Frontal cortex (tissue), 3 donors: ENCODE measurements at regions not wholly inside any gene's neighbourhood (a gene's known extent, or its start where the extent isn't known, plus 50 kb on each side); places are given as distances from the start of the nearest gene placed in this dataset.

ENCODE experiments used
- DNase-seq, 2 donors: peaks; one replicate each; pipeline ENCODE4 v3.0.0; 2012; ENCODE audit warnings: low spot score in 2 of 2
- FAIRE-seq: peaks from 2 replicates; lab custom pipeline; 2012; peaks lifted over from hg19 to GRCh38; lab: Jason Lieb, UNC
- donor health status: control.
- donor health status: control.
- donor health status: control.

DNA sequence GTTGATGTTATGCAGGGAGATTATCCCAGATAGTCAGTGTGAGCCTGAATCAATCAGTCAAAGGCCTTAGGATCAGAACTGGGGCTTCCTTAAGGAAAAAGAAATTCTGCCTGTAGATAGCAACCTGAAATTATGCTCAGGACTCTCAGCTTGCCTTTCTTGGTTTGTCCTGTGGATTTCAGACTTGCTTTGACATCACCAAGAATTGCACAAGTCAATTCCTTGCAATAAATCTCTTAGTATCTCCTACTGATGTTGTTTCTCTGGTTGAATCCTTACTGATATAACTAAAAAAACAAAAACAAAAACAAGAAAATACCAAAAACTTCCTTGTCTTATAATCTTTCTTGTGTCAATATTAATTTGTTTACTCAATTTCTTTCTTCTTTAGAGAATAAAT is 258.9 kb upstream of the TCF21 start:
- no peak for DNase-seq
- no peak for FAIRE-seq

DNA sequence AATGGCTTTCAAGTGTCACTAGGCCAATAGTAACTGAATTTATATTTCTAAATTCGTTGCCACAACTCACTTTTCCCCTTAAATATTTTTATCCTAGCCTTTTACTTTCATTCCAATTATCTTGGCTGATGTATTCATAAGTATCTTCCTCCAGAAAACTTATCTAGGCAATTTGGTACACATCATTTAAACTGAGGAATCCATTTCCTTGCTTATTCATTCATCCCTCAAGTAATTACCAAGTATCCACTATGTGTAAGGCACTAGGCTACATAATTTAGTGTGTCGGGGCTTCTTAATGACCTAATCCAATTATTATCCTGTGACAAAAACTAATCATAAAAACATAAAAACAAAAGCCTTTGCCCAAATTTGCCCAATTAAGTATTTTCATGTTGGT is 258.3 kb upstream of the TCF21 start:
- FAIRE-seq (no peak), DNase-seq (no peak)

GRCh38 chr6:133631421-133631820 is 257.5 kb upstream of the TCF21 start:
- FAIRE-seq (no peak), DNase-seq (no peak)

DNA sequence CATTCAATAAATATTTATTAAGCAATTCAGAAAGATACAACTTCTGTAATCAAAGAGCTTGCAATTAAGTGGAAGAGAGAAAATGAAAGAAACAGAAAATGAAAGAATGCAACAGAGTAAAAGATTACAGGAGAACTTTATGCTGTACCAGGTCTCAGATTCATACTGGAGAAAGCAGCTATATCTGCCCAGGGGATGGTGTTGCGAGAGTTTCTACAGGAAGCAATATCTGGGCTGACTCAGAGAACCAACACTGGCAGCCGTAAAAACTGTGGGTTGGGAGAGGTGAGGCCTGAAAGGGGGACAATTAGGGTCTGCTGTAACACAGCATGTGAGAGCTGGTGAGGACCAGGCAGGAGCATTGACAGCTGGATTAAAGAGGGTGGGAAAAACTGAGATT is 256.7 kb upstream of the TCF21 start:
- FAIRE-seq (no peak), DNase-seq (no peak)

GRCh38 chr6:133632906-133633305 is 256.0 kb upstream of the TCF21 start:
- DNase-seq (no peak), FAIRE-seq (no peak)

- DNase-seq, result no peak
- no peak for FAIRE-seq
These were observed 254.4 kb upstream of the TCF21 start for GRCh38 chr6:133634474-133634873.

GRCh38 chr6:133635447-133635846 is 253.5 kb upstream of the TCF21 start:
- DNase-seq, result no peak
- FAIRE-seq, result no peak

GRCh38 chr6:133637436-133637835 is 251.5 kb upstream of the TCF21 start:
- no peak for DNase-seq
- FAIRE-seq, result no peak

- FAIRE-seq (no peak), DNase-seq (no peak)
These were observed 251.0 kb upstream of the TCF21 start for GRCh38 chr6:133637874-133638273.

DNA sequence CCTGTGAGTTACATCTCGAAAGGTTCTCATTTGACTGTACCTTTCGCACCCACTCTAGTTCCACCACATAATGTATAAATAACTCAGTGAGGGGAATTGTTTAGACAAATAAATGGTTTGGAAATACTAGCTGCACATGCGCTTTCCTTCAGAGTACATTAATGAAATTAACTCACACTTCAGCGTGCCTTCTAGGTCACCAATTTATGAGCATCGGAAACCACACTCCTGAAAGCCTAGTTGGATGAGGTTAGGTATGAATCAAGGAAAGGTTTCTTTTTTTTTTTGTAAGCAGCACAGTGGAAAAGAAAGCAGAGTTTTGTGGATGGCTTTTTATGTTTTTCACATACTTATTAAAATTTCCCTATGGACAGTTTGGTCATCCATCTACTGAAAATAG is 247.8 kb upstream of the TCF21 start:
- FAIRE-seq (no peak), DNase-seq (no peak)

DNA sequence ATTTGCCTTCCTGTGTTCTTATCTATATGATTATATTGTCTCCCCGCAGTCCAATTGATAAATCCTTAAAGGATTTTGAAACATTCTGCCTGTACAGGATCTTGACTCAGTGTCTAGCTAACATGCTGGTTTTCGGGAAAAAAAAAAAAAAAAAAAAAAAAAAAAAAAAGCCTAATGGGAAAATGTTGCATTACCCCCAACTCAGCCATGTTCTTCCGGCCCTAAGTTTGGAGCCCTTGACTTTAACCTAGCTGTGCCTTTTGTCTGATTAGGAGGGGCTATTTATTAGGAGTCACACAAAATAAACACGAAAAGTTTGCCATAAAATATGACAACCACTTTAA is 244.4 kb upstream of the TCF21 start:
- no peak for DNase-seq
- FAIRE-seq, result no peak

- no peak for DNase-seq
- FAIRE-seq, result no peak
These were observed 243.9 kb upstream of the TCF21 start for GRCh38 chr6:133644892-133645619.

- DNase-seq, result no peak
These were observed 242.8 kb upstream of the TCF21 start for GRCh38 chr6:133645966-133646740.

DNA sequence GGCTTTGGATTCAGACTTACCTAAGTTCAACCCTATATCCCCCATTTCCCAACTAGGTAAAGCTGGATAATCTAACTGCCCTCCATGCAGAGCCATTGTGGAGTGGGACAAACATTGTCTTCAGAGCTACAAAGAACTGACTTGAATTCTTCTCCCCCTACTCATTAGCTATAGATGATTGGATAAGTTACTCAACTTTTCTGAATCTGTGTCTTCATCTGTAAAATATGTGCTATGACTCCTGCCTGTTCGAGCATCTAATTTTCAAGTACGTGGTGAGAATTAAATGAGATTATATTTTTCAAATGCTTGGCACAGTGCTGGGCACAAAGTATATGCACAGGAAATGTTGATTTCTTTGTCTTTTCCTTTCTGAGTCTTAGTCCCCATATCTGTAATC is 240.3 kb upstream of the TCF21 start:
- no peak for FAIRE-seq

More at GRCh38 chr6:133645966-133646740, 242.8 kb upstream of the TCF21 start:
- no peak for FAIRE-seq

GRCh38 chr6:133671376-133671775 is 217.5 kb upstream of the TCF21 start:
- FAIRE-seq (no peak), DNase-seq (no peak)

More for the DNA sequence above, 240.3 kb upstream of the TCF21 start:
- DNase-seq, result no peak

DNA sequence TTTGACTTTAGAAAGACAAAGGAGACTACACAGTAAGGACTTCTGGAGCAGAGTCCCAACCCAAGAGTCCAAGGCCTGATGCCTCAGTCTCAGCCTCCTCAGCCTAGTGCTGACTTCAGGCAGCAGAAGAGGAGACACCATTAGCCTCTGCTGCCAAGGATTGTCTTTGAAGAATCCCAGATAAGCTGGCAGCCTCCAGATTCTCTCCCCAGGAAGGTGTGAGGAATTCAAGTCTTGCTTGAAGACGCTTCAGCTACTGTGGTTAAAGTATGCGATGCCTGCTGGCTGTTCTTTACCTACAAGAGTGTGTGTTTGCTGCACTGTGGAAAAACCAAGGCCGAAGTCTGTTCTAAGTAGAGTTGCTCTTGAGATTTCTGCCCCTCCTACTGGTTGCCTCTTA is 215.9 kb upstream of the TCF21 start:
- FAIRE-seq, result no peak
- no peak for DNase-seq

DNA sequence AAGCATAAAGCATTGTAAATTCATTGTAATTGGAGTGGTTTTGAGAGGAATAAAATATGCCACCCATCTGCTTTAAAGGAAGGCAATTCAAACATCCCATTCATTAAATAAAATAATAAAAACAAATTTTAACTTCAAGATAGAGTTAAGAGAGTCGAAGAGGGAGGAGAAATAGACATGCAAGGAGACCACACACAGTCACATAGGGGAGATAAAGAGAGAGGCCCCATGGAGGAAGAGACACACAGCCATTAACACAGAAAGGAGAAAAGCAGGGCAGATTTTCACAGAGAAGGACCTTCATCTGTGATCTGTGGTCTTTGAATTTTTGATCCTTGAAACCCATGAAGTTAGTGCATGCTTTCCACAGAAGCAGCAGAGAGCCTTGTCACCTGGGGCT is 214.3 kb upstream of the TCF21 start:
- no peak for FAIRE-seq
- no peak for DNase-seq

DNA sequence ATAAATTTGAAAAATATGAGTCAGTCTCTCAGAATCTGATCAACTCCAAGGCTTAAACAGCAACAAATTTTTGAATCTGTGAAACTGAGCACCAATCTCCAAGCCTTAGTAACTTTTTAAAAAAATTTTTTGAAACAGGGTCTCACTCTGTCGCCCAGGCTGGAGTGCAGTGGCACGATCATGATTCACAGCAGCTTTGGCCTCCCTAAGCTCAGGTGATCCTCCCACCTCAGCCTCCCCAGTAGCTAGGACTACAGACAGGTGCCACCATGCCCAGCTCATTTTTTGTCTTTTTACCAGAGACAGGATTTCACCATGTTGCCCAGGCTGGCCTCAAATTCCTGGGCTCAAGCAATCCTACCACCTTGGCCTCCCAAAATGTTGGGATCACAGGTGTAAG is 207.9 kb upstream of the TCF21 start:
- DNase-seq, result no peak
- FAIRE-seq, result no peak

GRCh38 chr6:133681891-133682290 is 207.0 kb upstream of the TCF21 start:
- DNase-seq (no peak), FAIRE-seq (no peak)

DNA sequence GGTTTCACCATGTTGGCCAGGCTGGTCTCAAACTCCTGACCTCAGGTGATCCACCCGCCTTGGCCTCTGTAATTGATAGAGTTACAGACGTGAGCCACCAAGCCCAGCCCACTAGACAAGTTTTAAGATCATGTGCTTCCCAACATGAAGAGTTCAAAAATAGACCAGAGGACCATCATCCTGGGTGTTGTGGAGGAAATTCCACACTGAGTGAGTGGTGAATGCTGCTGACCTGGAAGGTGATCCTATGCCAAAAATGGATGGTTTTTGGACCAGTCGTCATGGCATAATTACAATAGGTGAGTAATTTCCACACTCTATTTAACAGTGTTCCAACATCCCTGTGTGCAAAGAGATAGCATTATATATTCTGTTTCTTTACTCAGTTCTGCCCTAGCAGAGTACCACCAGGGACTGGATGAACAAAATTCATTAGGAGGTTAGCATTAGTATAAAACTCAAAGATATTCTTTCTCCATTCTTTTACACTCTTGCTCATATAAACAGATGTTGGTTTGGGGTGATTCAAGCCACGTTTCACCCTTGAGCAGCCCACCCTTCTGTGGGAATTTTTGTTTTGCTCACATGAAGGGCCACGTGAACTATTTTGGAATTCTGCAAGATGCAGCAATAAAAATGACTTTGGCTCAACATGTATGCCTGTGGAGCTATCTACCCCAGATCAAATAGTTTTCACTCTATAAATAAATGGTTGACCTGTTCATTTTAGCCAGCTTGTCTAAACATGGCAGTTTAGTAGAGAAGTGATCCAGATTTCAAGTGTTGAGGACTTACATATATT is 206.2 kb upstream of the TCF21 start:
- DNase-seq (no peak), FAIRE-seq (no peak)

DNA sequence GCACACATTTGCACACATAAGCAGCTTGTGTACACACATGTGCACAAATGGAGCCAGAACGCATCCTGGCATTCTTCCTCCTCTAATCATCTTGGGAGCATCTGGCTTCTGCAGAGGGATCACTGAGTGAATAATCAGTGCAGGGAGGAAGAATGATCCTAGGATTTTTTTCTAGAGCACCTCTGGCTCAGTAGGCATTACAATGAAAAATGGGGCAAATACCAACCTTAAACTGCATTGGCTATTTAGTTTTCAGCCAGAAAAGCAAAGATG is 205.7 kb upstream of the TCF21 start:
- FAIRE-seq, result no peak
- DNase-seq, result no peak
